ENCODE measurements at regions not wholly inside any gene's neighbourhood (a gene's known extent, or its start where the extent isn't known, plus 50 kb on each side); places are given as distances from the start of the nearest gene placed in this dataset.

DNA sequence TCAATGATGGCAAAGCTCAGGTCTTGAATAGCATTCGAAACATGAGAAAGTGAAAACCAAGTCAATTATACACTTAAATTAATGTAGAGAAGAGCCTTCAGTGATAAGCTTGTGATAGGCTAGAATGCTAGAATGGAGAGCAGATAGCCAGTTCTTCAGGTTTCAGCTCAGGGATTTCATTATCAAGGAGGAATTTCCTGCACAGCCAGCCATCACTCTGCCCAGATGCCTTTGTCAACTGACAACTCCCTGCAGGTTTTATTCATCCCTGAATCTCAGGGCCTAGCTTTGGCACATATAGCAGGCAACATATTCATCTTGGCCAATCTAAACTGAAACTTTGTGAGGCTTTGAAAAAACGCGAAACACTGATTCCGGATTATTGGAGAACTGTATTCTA, 199.3 kb upstream of the CDH6 start:
- TF ChIP-seq GATA2 (IDR thresholded peaks at IDR 0.05; ENCODE audit: low read depth, low read length) (no peak), GATA3 (IDR thresholded peaks at IDR 0.05; ENCODE audit: low read depth, low read length) (no peak)

DNA sequence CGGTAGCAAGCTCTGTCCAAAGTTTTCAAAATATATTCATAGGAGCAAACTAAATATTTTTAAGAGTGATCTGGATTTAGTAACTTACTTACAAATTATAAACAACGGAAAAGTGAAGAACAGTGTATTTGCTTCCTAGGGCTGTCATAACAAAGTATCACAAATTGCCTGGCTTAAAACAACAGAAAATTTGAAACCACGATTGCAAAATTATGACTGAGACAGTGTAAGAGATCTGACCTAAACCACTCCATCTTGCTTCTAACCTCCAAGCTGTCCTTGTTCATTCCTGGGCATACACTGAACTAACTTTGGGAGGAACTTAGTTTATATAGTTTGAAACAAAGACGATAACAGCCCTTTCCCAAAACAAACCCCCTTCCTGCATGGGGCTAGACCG, 202.0 kb upstream of the CDH6 start:
- TF ChIP-seq GATA3 (IDR thresholded peaks at IDR 0.05; ENCODE audit: low read depth, low read length) (no peak), GATA2 (IDR thresholded peaks at IDR 0.05; ENCODE audit: low read depth, low read length) (no peak)

DNA sequence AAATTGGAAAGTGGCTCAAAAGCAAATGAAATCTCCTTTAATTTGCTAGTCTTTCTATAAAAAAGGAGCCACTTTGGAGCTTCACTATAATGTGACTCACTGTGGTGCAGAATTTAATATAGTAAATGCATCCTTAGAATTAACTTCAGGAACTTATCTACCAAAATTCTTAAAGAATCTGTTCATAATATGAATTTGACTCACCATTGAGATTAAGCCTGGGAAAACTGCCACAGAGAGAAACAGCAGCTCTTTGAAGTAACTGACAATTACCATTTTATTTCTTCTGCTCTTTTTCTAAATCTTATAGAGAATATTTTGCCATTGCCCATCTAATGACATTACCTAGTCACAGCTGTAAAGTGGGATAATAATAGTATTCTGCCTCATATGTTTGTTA, 211.9 kb upstream of the CDH6 start:
- TF ChIP-seq GATA3 (IDR thresholded peaks at IDR 0.05; ENCODE audit: low read depth, low read length) = no peak
- TF ChIP-seq GATA2 (IDR thresholded peaks at IDR 0.05; ENCODE audit: low read depth, low read length) = no peak

DNA sequence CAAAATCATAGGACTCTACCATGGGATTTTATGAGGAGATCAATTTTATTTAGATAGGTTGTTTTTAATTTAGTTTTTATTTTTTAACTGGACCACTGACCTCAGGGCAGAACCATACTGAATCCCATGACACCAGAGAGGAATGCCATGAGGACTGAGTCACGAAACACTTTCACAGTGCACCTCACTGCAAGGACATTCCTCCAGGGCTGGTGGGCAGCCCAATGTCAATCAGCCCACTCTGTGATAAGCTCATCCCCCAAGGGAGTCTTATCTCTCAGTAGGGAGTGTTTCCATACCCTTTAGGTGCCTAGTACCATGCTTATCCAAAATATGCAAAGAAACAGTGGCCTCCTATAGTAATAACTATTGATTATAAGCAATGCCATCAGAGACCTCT, 224.5 kb upstream of the CDH6 start:
- no peak for TF ChIP-seq GATA3 (IDR thresholded peaks at IDR 0.05; ENCODE audit: low read depth, low read length)
- no peak for TF ChIP-seq GATA2 (IDR thresholded peaks at IDR 0.05; ENCODE audit: low read depth, low read length)

DNA sequence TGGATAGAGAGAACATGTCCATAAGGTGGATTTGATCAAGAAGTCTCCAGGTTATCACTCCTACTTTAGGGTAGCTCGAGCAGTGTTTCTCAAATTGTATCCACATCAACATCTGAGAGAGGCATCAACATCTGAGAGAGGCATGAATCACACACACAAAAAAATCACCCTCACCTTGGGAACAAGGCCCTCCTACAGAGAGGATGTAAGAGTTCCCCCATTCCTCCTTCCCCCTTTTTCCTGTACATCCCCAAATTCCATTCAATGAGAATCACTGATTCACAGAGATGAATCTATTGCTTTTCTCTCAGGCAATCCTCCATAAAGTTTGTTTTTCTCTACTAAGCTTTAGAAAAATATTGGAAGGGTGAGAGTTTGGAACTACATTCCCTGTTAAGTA, 233.4 kb upstream of the CDH6 start:
- TF ChIP-seq GATA3 (IDR thresholded peaks at IDR 0.05; ENCODE audit: low read depth, low read length) (no peak), GATA2 (IDR thresholded peaks at IDR 0.05; ENCODE audit: low read depth, low read length) (no peak)

DNA sequence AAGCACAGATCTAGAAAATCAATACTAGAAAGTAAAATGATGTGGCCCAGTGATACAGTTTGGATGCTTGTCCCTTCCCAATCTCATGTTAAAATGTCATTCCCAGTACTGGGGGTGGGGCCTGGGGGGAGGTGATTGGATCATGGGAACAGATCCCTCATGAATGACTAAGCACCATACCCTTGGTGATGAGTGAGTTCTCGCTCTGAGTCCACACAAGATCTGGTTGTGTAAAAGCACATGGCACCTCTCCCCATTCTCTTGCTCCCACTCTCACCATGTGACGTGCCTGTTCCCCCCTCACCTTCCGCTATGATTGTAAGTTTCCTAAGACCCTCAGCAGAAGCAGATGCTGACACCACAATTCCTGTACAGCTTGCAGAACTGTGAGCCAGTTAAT, 234.2 kb upstream of the CDH6 start:
- TF ChIP-seq GATA3 (IDR thresholded peaks at IDR 0.05; ENCODE audit: low read depth, low read length) (no peak), GATA2 (IDR thresholded peaks at IDR 0.05; ENCODE audit: low read depth, low read length) (no peak)

DNA sequence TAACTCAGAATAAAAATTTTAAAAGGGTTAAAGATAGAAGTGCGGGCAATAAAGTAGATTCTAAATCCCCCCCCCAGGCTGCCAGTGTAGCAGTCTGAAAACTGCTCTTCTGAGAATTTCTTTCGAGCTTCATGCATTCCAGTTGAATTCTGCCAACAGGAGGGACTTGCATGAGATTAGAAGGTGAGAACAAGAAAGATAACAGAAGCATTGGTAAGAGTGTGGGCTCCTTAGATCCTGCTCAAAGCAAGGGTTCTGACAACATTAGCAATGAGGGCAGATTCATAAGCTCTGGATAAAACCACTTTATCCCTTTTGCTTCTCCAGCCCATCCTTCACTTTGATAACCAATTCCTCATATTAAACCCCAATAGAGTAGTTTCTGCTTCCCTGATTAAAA, 235.9 kb upstream of the CDH6 start:
- no peak for TF ChIP-seq GATA2 (IDR thresholded peaks at IDR 0.05; ENCODE audit: low read depth, low read length)
- no peak for TF ChIP-seq GATA3 (IDR thresholded peaks at IDR 0.05; ENCODE audit: low read depth, low read length)

DNA sequence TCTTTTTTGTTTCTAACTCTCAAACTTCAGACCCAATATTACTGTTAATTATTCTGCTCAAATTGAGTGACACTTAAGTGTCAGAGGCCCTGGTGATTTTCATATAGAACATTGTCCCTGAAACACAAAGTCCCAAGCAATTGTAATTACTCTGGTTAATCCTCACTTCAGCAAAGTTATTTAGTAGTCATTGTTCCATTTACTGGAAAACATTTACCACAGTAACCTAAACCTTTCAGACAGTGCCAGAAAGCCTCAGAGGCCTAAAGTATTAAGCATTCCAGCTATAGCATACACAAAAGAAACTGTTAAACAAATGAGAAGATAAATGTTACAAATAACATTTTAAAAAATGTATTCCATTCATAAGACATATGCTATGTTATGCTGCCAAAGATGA, 237.2 kb upstream of the CDH6 start:
- TF ChIP-seq GATA2 (IDR thresholded peaks at IDR 0.05; ENCODE audit: low read depth, low read length) (no peak), GATA3 (IDR thresholded peaks at IDR 0.05; ENCODE audit: low read depth, low read length) (no peak)

DNA sequence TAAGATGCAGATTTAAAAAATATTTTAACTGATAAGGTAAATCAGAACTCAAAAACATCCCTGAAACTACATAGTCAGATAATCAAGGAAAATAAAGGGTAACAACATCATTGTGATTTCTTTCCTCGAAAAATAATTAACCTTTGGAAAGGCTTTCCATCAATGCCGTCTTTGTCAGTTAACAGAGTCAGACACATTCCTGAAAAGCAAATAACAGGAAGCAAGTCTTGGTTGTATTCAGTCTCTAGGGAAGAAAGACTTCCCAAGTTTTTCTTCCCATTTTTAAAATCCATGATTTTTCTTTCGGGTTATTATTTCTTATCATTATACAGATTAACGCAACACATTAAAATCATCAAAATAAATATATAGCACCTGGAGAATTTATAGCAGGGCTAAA, 256.4 kb upstream of the CDH6 start:
- TF ChIP-seq GATA2 (IDR thresholded peaks at IDR 0.05; ENCODE audit: low read depth, low read length) = no peak
- no peak for TF ChIP-seq GATA3 (IDR thresholded peaks at IDR 0.05; ENCODE audit: low read depth, low read length)

DNA sequence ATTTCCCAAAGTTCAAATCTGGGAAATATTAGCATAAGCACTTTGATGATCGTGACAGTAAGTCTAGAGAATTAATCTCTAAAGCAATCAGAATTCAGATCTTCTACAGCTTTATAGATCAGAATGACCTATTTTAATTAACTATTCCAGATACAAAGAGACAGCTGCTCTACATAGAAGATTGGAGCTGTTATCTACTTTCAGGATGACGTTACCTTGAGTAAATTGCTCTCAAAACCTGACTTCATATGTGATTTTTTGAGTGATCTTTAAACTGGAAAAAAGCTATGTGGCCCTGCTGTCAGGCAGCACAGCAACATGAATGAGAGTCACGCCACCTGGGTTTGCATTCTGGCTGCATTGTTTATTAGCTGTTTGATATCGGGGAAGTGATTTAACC, 259.9 kb upstream of the CDH6 start:
- no peak for TF ChIP-seq GATA3 (IDR thresholded peaks at IDR 0.05; ENCODE audit: low read depth, low read length)
- no peak for TF ChIP-seq GATA2 (IDR thresholded peaks at IDR 0.05; ENCODE audit: low read depth, low read length)

DNA sequence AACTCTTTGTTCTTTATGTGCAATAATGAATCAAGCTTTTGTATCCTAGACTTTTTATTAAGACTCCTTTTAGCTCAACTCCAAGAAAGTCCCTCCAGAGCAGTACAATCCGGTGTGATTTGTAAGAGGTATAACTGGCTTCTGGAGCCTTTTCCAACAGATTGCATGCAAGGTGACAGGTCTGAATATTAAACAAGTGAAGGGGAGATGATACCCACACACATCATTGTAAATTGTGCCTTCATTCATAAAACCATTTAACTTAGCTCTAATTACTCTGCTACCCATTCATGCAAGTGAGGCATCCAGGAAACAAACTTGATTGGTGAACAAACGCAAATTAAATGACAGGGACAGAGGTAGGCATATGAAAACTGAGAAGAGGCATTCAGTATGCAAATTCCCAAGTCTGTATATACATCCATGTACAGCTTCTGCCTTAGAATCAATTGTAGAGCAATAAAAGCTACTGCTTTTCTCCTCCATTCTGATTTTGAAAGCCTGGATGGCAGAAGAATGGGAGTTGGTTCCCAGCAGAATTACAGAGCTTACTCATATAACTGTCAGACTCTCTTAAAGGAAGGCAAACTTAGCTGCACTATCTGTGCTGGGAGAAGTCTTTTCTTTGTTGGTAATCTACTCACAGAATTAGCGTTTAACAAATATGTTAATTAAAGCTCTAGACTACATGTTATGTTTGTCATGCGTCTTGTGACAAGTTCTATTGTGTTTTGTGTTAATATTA, 261.0 kb upstream of the CDH6 start:
- no peak for TF ChIP-seq GATA2 (IDR thresholded peaks at IDR 0.05; ENCODE audit: low read depth, low read length)
- no peak for TF ChIP-seq GATA3 (IDR thresholded peaks at IDR 0.05; ENCODE audit: low read depth, low read length)

DNA sequence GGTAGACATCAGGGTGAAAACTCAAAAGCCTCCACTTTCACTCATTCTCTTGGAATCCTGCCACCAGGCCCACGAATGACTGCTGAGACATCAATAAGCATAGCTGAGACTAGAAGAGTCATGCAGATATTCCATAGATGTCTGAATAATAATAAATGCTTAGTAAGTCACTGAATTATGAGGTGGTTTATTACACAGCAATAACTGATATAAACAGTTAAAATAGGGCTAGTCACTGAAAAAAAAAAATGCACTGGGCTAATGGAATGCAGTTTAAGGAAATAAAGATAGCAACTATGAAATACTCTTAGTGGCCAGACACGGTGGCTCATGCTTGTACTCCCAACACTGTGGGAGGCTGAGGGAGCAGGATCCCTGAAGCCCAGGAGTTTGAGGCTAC, 262.8 kb upstream of the CDH6 start:
- no peak for TF ChIP-seq GATA3 (IDR thresholded peaks at IDR 0.05; ENCODE audit: low read depth, low read length)

DNA sequence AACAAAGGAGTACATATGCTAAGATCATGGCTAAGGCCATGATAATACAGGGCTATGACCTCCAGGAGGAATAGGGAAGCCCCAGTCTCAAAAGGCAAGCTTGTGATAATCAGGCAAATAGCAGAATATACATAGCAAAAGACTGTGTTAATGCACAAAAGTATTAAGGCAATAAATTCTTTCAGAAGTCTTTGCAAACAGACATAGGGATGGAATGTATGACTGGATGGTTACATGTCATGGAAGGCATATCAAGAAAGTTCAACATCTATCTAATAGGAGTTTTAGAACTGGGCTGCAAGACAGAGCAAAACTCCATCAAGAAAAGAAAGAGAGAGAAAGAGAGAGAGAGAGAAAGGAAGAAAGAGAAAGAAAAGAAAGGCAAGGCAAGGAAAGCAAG, 264.5 kb upstream of the CDH6 start:
- no peak for TF ChIP-seq GATA3 (IDR thresholded peaks at IDR 0.05; ENCODE audit: low read depth, low read length)
- no peak for TF ChIP-seq GATA2 (IDR thresholded peaks at IDR 0.05; ENCODE audit: low read depth, low read length)

DNA sequence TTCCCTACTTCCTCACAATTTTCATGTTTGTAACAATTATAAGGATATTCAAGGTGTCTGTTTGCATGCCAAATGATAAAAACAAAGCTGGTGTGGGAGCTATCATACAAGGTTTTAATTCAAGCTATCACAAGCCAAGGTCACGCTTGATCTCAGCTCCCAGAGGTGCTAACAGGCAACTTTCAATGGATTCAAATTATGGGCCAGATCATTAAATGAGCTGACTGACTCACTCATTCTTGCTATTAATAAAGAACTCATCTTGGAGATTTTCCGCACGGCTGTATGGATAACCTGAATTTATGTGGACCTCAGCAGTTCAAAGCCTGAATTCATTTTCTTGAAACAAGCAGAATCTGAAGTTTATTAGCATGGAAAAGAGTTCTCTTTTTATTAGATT, 267.3 kb upstream of the CDH6 start:
- TF ChIP-seq GATA3 (IDR thresholded peaks at IDR 0.05; ENCODE audit: low read depth, low read length) = no peak
- no peak for TF ChIP-seq GATA2 (IDR thresholded peaks at IDR 0.05; ENCODE audit: low read depth, low read length)

DNA sequence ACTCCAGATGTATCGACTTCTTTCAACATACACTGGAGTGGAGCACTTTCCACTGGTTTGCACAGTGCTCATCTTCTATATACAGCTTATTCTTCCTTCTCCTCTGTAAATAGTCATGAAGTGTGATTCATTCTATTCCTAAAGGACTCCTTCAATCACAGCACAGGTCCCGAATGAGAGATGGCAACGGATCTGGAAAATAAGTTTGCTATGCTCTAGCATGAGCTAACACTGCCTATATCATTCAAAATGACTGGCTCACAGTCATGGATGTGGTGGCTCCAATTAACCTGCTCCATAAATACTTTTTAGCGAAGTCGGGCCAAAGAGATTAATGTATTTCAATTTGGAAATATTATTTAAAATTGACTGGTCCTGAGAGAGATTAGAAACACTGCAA, 272.1 kb upstream of the CDH6 start:
- TF ChIP-seq GATA2 (IDR thresholded peaks at IDR 0.05; ENCODE audit: low read depth, low read length) (no peak), GATA3 (IDR thresholded peaks at IDR 0.05; ENCODE audit: low read depth, low read length) (no peak)

DNA sequence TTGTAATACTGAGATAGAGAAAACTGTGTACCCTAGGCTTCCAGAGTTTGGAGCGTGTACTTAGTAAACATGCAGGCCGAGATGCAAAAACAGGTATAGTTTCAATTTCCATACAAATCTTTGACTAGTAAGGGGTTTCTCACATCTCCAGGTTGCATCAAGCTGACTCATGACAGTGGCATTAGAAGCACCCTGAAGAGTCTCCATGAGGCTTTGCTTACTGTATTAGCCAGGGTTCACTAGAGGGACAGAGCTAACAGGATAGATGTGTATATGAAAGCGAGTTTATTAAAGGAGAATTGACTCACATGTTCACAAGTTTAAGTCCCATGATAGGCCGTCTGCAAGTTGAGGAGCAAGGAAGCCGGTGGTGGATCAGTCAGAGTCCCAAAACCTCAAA, 275.3 kb upstream of the CDH6 start:
- TF ChIP-seq GATA2 (IDR thresholded peaks at IDR 0.05; ENCODE audit: low read depth, low read length) = no peak
- no peak for TF ChIP-seq GATA3 (IDR thresholded peaks at IDR 0.05; ENCODE audit: low read depth, low read length)
